ENCODE measurements at regions not wholly inside any gene's neighbourhood (a gene's known extent, or its start where the extent isn't known, plus 50 kb on each side); places are given as distances from the start of the nearest gene placed in this dataset.

DNA sequence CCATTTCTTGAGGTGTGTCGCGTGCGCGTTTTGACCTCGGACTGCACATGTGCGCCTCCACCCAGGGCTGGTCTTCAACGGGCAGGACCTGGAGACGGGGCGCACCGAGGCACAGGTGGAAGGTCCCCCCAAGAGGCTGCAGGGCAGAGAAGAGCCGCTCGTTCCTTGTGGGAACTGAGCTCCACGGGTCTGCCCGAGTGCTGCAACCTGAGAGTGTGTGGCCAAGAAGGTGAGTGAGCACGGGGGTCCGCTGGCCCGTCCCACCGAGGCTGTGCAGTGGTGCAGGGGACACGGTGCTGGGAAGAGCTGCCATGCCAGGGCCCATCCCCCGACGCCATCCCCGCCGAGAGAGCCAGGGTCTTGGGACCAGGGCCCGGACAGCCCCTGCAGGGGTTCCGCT is 268.3 kb downstream of the GALR1 start:
- no peak for DNase-seq (ENCODE audit: low spot score)

DNA sequence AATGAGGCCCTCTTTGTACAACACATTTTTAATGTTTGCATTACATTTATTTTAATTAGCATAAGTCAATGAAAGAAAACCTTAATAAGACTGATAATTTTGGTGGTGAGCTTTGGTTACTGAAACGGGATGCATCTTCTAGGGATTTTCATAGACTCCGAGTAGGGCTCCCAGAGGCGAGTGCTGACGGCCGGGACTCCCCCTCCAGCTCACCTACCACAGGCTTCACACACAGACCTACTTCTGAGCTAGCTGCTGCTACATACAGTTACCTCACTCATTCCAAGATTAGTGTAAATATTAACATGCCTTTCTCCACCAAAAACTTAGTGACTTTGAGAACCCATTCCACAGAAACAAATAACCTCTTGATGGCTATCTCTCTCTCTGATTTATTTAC is 271.1 kb downstream of the GALR1 start:
- no peak for DNase-seq (ENCODE audit: low spot score)

DNA sequence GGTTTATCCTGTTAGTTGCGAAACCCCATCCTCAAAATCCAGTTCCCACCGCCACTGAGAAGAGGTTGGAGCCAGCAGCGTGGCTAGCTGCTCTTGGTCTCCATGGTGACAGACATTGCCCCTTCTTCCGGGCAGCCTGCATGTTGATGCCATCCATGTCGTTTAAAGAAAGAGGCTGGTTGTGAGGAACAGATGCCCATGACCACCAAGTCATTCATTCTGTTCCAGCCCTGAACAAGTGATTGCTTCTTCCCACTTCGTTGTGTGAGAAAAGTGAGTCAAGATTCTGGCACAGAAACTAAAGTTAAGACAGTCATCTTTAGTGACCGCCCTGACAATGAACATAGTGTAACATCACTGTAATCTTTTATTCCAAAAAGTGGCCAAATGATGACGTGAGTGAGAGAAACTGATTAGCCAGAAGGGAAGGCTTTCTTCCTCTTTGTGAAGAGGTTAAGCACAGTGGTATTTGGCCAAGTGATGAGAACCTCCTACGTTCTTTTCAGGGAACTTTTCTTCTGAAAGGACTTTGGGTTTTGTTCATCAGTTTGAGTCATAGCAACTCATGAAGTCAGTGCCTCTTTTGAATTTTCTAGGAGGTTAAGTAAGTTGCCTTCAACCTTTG is 272.5 kb downstream of the GALR1 start:
- no peak for DNase-seq (ENCODE audit: low spot score)

DNA sequence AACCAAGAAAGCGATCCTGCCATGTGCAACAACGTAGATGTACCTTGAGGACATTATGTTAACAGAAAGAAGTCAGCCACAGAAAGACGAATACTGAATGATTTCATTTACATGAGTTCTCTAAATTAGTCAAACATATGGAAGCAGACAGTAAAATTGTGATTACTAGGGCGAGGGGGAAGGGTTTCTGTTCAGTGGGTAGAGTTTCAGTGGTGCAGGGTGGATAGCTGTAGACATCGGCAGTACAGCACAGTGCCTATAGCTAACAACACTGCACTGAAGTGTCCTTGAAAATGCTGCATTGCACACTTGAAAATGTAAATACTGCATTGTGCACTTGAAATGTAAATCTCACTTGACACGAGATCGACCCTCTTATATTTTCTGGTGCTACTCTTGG is 275.3 kb downstream of the GALR1 start:
- no peak for DNase-seq (ENCODE audit: low spot score)

DNA sequence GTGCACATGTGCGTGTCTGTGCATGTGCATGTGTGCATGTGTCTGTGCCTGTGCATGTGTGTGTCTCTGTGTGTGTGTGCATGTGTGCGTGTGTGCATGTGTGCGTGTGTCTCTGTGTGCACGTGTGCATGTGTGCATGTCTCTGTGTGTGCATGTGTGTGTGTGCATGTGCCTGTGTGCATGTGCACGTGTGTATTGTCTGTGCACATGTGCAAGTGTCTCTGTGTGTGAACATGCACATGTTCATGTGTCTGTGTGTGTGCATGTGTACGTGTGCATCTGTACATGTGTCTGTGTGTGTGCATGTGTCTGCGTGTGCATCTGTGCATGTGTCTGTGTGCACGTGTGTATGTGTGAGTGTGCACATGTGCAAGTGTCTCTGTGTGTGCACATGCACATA is 277.3 kb downstream of the GALR1 start:
- DNase-seq (ENCODE audit: low spot score), result no peak

DNA sequence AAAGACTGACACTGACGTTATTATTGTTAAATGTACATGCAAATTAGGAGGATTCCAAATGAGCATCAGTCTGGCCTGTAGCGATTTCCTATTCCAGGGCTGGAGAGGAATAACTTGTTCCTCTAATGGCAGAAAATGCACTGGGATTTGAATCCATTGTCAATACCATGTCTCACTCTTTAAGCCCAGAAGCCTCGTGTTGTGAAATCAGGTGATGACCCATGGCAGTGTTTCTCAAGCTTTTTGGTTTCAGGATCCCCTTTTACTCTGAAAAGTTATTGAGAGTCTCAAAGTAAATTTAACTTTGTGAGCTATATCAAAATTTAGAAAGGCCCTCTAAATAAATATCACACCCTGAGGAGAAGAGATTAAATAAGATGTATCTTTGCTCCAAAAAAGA is 279.2 kb downstream of the GALR1 start:
- DNase-seq (ENCODE audit: low spot score), result no peak

DNA sequence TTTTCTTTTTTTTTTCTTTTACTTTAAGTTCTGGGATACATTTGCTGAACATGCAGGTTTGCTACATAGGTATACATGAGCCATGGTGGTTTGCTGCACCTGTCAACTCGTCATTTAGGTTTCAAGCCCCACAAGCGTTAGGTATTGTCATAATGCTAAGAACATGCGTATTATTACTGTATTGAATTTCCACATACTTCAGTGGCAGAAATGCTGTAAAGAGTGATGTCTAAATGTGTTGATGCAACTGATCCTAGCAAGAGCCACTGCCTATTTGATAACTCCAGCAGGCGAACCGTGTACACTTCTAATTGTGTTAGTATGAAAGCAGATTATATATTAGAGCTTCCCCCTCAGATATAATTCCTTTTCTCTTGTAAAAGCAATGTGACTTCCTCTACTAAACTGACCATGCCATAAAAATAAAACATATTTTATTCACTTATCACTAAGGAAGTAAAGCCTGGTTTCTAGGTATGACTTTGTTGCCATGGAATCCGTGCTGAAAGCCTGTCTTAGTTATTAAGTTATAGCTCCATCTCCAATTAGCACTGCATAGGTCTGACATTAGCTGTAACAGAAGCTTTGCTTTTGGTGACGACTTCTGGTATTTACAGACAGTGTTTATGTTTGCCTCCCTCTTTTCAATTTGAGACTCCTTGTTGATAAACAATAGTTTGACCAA is 280.0 kb downstream of the GALR1 start:
- DNase-seq (ENCODE audit: low spot score), result no peak

DNA sequence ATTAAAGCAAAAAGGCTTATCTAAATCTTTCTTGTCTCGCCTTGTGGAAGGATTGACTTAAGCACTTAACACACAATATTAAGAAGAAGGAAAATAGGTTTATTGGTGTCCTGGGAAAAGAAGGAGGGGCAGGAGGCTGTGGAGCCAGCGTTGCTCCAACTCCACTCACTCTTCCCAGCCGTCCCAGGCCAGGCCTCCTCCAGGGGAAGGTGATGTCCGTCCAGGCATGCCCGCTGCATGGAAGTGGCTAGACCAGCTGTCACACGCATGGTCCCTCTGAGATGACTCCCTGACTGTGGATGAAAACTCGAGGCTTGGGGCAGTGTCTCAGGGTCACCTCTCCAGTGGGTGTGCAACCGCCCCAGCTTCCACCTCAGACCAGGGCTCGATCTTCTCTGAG is 281.1 kb downstream of the GALR1 start:
- no peak for DNase-seq (ENCODE audit: low spot score)

DNA sequence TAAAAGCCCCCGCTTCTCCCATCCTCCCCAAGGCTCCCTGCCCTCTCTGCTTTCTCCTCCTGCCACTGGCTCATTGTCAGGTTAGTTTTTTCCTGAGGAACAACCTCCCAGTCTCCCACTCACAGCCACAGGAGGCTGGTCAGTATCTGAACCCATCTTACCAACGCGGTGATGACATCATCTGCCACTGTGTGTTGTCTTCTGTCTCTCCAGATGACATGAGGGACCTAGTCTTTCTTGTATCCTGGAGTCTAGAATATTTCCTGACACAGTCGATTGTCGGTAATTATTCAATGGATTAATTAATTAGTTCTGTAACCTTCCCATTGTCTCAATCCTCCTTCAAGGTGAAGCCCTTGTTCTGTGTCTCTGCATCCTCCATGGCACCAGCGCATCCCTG is 290.2 kb downstream of the GALR1 start:
- DNase-seq (ENCODE audit: low spot score), result no peak

DNA sequence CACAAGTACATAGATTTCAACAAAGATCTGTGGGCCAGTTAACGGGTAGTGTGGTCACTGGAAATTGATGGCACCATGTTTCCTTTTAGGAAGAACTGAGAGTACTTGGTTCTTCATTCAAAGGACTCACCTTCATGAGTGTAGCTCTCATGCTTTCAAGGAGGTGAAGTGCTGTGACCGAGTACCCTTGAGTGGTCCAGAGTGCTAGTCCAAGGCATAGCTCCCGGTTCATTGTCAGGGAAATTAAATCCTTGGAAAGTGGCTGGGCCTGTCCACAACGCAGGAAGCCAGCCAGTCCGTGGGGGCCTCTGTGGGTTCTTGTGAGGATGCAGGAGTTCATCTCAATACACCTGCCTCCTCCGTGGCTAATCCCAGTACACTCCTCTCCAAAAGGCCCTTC is 295.1 kb downstream of the GALR1 start:
- no peak for DNase-seq (ENCODE audit: low spot score)

DNA sequence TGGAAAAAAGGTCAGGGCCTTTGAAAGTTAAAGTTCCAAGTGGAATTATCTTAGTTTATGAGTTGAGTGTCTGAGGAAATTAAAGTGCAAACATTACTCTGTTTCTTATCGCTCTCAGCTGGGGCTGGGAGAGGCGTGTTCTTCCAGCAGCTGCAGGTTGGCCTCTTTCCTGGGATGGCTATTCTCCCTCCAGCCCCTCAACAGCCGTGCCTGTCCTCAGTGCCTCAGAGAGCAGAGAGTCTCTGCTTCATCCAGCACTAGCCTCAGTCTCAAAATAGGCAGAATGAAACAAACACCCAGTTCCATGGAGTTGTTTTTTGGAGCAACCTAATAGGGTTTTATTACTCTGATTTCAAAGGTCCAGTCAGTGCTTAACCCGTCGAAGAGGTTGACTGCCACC is 298.1 kb downstream of the GALR1 start:
- DNase-seq (ENCODE audit: low spot score), result no peak

DNA sequence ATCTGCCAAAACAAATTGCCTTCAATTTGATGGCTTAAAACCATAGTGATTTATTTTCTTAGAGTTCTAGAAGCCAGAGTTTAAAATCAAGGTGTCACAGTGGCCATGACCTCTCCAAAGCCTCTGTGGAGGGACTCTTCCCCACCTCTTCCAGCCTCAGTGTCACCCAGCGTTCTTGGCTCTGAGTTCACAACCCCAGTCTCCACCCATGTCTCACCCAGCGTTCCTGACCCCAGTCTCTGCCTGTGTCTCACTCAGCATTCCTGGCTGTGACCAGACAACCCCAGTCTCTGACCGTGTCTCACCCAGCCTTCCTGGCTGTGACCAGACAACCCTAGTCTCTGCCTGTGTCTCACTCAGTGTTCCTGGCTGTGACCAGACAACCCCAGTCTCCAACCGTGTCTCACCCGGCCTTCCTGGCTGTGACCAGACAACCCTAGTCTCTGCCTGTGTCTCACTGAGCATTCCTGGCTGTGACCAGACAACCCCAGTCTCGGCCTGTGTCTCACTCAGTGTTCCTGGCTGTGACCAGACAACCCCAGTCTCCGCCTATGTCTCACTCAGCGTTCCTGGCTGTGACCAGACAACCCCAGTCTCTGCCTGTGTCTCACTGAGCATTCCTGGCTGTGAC is 299.3 kb downstream of the GALR1 start:
- DNase-seq (ENCODE audit: low spot score), result no peak

DNA sequence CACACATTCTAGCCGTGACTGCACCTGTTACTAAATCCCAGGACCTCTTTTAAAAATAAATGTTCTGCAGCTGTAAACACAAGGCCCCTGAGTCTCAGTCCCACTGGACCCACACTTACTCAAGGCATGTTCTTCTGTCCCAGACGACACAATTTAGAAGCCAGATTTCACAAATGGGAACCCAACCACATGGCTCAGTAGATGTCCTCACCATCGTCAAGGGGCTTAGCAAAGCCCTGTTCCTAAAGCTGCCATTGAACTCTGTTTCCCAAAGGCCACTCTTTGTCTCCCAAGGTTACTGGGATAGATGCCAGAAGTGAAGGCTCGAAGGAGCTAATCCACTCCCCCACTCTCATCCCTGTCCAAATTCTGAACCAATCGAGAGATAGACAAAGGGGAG is 301.0 kb downstream of the GALR1 start:
- DNase-seq (ENCODE audit: low spot score), result no peak

DNA sequence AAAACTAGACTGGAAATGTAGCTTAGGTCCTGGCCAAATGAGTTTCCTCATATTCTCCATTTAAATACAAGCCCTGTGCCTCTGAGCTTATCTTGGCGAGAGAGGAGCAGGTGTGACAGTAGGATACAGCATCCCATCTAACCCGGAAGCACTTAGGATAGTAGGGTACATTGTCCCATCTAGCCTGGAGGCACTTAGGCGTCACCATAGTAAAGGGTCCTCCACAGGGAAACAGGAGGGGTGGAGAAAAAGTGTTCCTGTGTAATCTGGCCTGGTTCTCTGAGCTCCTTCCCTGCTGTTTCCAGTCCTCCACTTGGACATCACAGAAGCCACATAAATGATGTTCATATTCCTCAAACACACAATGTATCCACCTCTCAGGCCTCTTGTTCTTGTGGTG is 301.4 kb downstream of the GALR1 start:
- DNase-seq (ENCODE audit: low spot score), result no peak

DNA sequence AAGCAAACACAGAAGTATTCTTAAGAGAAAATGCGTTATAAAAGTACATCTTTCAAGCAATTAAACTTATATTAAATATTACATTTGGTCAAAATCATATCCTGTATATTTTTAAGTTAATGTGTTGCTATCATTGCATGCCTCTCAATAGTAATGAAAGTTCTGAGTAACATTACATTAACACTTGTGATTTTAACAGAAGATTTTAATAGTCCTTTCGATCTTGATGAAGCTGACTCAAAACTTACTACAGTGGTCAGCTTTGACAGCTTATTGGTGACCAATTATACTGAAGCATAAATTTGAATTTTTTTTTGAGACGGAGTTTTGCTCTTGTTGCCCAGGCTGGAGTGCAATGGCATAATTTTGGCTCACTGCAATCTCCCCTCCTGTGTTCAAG is 303.3 kb downstream of the GALR1 start:
- no peak for DNase-seq (ENCODE audit: low spot score)

DNA sequence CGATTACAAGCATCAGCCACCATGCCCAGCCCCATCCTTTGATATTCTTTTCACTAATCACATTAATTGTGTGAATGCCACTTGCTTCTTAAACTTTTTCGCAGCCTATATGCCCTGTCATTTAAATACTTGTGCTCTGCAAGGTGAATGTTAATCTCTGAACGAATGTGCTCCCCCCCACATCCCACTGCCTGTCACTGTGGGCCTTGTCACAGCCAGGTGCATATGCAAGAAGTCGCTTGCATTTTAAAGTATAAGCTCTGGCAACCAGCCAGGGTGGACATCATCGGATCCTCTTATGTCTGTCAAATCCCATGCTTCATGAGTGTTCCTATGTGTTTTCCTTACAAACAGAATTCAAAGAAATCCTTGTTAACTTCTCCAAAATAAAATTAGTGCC is 304.4 kb downstream of the GALR1 start:
- no peak for DNase-seq (ENCODE audit: low spot score)

DNA sequence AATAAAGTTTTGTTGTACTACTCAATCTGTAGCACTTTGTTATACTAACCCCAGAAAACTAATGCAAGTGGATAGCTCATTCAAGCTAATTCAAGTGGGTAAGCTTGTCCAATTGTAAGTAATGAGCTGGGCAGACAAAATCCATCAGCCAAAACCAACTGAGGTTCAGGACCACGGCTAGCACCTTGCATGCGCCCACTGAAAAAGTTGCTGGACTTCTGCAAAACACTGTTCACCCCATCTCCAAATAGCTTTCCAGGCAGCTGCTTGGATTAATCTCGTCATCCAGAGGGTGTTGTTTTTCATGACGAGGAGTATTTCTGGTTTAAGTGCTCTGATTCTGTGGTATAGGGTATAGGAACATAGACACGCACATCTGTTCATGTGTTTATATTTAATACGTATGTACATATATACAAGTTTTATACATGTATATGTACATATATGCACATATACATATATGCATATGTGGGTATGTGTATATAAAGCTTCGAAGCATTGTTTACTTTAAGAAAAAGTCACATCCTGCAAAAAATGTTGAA is 307.5 kb downstream of the GALR1 start:
- DNase-seq (ENCODE audit: low spot score), result no peak

DNA sequence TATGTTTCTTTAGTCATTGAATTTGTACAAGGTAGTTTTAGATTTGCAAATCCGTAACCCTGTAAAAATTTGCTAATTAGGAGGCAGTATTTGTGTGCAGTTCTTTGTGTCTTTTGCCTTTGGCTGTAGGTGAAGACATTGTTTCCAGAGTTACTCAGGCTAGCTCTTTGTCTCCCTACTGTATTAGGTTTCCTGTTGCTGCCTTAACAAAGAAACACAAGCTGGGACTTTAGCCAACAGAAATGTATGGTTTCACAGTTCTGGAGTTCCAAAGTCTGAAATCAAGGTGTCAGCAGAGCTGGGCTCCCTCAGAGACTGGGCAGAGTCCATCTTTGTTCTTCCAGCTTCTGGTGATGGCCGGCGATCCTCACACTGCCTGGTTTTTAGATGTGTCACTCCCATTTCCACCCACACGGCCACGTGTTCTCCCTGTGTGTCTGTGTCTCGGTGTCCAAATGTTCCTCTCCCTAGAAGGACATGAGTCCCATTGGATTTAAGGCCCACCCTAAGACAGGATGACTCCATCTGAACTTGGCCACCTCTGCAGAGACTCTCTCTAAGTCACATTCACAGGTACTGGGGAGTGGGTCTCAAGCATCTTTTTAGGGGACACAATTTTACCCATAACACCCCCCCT is 309.7 kb downstream of the GALR1 start:
- no peak for DNase-seq (ENCODE audit: low spot score)

DNA sequence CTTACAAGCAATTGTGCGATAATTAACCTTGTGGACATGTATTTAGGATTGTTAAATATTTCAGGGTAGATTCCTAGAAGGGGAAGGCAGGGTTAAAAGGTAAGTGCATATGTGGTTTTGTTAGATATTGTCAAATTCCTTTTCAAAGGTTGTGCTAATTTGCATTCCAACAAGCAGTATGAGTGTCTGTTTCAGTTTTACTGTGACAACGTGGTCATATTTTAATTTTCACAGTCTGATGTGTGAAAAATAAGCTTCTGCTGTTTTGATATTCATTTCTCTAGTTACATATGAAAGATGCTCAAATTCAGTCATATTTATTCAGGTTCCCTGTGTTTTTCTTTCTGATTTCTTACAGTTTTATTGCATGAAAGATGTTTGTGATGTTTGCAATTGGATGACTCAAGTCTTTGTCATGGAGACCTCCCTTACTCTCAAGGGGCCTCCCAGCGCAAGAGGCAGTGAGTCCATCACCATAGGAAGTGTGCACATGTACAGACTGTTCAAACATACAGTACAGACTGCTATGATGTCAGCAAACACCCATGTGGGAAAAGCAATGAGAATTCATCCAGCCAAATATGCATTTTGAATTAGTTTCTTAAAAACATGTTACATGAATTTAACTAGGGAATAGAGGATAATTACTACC is 310.8 kb downstream of the GALR1 start:
- DNase-seq (ENCODE audit: low spot score), result no peak

DNA sequence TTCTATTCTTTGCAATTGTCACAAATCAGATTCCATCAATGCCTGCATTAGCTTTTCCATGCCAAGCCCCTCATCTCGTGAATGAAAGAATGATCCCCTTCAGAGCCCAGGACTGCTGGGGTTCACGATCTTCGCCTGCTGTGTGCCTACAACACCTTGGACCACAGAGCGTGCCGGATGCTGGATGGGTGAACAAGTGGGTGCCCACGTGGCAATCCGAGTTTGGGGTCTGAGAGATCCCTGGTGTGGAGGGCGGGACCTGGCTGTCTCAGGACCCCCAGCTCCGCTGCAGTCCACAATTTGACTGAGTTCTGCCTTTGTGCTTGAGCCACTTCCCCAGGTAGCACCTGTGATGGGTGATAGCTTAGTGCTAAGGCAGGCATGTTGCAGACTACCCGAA is 317.0 kb downstream of the GALR1 start:
- DNase-seq (ENCODE audit: low spot score), result no peak

DNA sequence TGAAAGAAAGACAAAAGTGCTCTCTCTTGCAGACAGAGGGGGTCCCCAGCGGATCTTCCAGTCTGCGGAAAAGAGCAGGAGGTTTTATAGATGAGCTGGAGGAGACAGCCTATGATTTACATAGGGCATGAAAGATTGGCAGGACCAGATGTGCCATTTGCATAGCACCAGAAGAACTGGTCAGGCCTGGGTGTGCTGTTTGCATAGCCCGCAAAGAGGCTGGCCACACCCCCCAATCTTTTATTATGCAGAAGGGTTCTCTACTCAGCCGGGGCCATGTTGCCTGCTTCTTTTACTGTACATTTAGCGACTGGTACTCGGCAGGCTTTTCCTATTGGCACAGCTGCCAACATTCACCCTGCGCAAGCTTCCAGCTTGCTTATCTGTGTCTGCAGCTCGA is 317.6 kb downstream of the GALR1 start:
- DNase-seq (ENCODE audit: low spot score), result no peak

DNA sequence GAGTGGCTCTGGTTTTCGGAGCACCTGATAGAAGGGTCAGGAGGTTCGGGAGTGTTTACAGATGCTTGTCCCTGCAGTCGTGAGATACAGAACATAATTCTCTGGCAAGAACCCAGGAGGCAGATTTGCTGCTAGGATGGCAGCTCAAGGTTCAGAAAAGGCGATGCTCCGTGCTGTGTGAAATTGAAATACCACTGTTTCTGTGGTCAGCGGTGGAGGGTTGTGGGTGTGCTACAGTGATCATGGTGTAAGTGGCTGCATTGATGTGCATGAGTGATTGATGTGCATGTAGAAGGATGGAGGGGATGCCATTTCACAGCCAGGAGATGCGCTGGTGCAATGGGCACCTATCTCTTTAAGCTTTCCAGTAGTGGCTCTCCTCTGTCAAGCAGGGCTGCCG is 322.1 kb downstream of the GALR1 start:
- no peak for DNase-seq (ENCODE audit: low spot score)

DNA sequence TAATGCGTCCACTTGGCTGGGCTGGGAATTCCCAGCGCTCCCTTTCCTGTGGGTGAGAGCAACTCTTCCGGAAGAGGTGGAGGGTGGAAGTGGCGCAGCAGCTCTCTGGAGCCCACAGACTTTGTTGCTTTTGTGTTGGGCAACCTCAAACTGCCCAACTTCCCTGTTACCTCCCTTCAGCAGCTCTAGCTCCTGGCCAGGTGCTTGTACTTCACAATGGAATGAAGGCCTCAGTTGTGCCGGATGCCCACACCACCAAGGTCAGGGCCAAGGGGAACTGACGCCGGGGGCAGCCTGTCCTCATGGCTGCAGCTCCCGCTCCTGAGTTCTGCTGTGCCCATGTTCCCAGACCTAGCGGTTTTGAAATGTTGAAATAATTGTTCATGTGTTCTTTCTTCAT is 322.9 kb downstream of the GALR1 start:
- no peak for DNase-seq (ENCODE audit: low spot score)
